SW480 (cell line): ENCODE measurements at regions not wholly inside any gene's neighbourhood (a gene's known extent, or its start where the extent isn't known, plus 50 kb on each side); places are given as distances from the start of the nearest gene placed in this dataset.
"Not testable (repeated sequence)": the region's sequence is repeated elsewhere in the genome, so short reads cannot be mapped to it uniquely, and the experiment has no call there.

ENCODE experiments used
- DNase-seq: peaks from one replicate; pipeline ENCODE4 v3.0.0-alpha.2; 2016; ENCODE audit warnings: low spot score

GRCh38 chr5:126056352-126056751 is 366.9 kb upstream of the GRAMD2B start:
- no peak for DNase-seq

GRCh38 chr5:126056851-126057622 is 366.2 kb upstream of the GRAMD2B start:
- DNase-seq, result no peak

- not testable (repeated sequence) for DNase-seq
Observed at GRCh38 chr5:126058392-126058791, 364.8 kb upstream of the GRAMD2B start.

GRCh38 chr5:126062398-126063221 is 360.6 kb upstream of the GRAMD2B start:
- no peak for DNase-seq

- no peak for DNase-seq
Observed at GRCh38 chr5:126065061-126065460, 358.1 kb upstream of the GRAMD2B start.

- no peak for DNase-seq
Observed at GRCh38 chr5:126066836-126067235, 356.4 kb upstream of the GRAMD2B start.

GRCh38 chr5:126067404-126067803 is 355.8 kb upstream of the GRAMD2B start:
- DNase-seq, result no peak

GRCh38 chr5:126069329-126069728 is 353.9 kb upstream of the GRAMD2B start:
- DNase-seq, result no peak

GRCh38 chr5:126070481-126070880 is 352.7 kb upstream of the GRAMD2B start:
- DNase-seq, result no peak

GRCh38 chr5:126074538-126074937 is 348.7 kb upstream of the GRAMD2B start:
- no peak for DNase-seq

- DNase-seq, result no peak
Observed at GRCh38 chr5:126079266-126079665, 343.9 kb upstream of the GRAMD2B start.

- DNase-seq, result no peak
Observed at GRCh38 chr5:126081209-126081608, 342.0 kb upstream of the GRAMD2B start.

- DNase-seq, result no peak
Observed at GRCh38 chr5:126093041-126093440, 330.2 kb upstream of the GRAMD2B start.

GRCh38 chr5:126093718-126094117 is 329.5 kb upstream of the GRAMD2B start:
- DNase-seq, result no peak

GRCh38 chr5:126094991-126095390 is 328.2 kb upstream of the GRAMD2B start:
- DNase-seq, result no peak

GRCh38 chr5:126096442-126097006 is 326.7 kb upstream of the GRAMD2B start:
- DNase-seq, result no peak

GRCh38 chr5:126097876-126098275 is 325.3 kb upstream of the GRAMD2B start:
- no peak for DNase-seq

GRCh38 chr5:126098330-126099017 is 324.7 kb upstream of the GRAMD2B start:
- no peak for DNase-seq

GRCh38 chr5:126099077-126099476 is 324.1 kb upstream of the GRAMD2B start:
- no peak for DNase-seq

GRCh38 chr5:126100767-126101166 is 322.4 kb upstream of the GRAMD2B start:
- DNase-seq, result no peak

GRCh38 chr5:126101901-126102300 is 321.3 kb upstream of the GRAMD2B start:
- no peak for DNase-seq

GRCh38 chr5:126103050-126103449 is 320.2 kb upstream of the GRAMD2B start:
- DNase-seq, result no peak
